Loucy (cell line): ENCODE measurements at regions not wholly inside any gene's neighbourhood (a gene's known extent, or its start where the extent isn't known, plus 50 kb on each side); places are given as distances from the start of the nearest gene placed in this dataset.

Experiments used
- EZH2phosphoT487 ChIP-seq: fragments of 200-600 bp; IDR thresholded peaks from 2 replicates; pipeline ENCODE4 v1.6.1; 2018; ENCODE audit warnings: antibody characterized with exemption, mild to moderate bottlenecking, moderate library complexity, borderline replicate concordance
- TF ChIP-seq, protein P1 (sequence below): fragments of 200-600 bp; sonication (generic); conservative IDR thresholded peaks from 2 replicates; pipeline ENCODE4 v1.5.1; 2014; ENCODE audit warnings: mild to moderate bottlenecking, antibody characterized with exemption, low read length

- TF ChIP-seq EZH2phosphoT487, result no peak
- TF ChIP-seq, protein P1, sequence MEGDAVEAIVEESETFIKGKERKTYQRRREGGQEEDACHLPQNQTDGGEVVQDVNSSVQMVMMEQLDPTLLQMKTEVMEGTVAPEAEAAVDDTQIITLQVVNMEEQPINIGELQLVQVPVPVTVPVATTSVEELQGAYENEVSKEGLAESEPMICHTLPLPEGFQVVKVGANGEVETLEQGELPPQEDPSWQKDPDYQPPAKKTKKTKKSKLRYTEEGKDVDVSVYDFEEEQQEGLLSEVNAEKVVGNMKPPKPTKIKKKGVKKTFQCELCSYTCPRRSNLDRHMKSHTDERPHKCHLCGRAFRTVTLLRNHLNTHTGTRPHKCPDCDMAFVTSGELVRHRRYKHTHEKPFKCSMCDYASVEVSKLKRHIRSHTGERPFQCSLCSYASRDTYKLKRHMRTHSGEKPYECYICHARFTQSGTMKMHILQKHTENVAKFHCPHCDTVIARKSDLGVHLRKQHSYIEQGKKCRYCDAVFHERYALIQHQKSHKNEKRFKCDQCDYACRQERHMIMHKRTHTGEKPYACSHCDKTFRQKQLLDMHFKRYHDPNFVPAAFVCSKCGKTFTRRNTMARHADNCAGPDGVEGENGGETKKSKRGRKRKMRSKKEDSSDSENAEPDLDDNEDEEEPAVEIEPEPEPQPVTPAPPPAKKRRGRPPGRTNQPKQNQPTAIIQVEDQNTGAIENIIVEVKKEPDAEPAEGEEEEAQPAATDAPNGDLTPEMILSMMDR, result no peak
Measured at GRCh38 chr1:38241594-38242334, 195.2 kb upstream of the POU3F1 start.
